ENCODE measurements at regions not wholly inside any gene's neighbourhood (a gene's known extent, or its start where the extent isn't known, plus 50 kb on each side); places are given as distances from the start of the nearest gene placed in this dataset.

DNA sequence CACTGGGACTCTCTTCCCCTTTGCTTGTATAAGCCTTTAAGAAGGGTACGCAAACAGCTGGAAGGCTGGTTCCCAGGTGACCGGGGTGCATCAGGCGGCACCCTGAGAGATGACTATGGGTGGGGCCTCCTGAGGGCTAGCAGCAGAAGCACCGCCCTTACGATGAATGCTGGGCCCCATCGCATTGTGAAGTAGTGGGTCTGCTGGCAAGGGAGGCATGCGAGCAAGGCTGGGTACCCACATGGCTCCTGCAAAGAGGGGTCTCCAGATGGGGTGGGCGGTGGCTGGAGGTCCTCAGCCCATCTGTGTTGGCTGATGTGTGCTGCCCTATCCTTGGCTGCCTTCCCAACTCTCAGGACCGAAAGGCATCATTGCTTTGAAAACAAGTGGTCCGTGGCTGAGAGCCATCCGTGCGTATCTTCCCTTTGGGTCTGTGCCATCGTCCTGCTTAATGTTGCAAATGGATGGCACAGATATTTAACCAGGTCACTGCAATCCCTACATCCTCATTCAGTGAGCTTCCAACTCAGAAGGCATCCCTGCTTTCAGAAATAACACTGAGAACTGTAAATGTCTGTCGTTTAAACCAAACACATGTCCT is 83.5 kb upstream of the GPC1 start:
- no peak for TF ChIP-seq POLR2A (IDR thresholded peaks at IDR 0.05)
- TF ChIP-seq, protein P1, sequence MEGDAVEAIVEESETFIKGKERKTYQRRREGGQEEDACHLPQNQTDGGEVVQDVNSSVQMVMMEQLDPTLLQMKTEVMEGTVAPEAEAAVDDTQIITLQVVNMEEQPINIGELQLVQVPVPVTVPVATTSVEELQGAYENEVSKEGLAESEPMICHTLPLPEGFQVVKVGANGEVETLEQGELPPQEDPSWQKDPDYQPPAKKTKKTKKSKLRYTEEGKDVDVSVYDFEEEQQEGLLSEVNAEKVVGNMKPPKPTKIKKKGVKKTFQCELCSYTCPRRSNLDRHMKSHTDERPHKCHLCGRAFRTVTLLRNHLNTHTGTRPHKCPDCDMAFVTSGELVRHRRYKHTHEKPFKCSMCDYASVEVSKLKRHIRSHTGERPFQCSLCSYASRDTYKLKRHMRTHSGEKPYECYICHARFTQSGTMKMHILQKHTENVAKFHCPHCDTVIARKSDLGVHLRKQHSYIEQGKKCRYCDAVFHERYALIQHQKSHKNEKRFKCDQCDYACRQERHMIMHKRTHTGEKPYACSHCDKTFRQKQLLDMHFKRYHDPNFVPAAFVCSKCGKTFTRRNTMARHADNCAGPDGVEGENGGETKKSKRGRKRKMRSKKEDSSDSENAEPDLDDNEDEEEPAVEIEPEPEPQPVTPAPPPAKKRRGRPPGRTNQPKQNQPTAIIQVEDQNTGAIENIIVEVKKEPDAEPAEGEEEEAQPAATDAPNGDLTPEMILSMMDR (IDR thresholded peaks at IDR 0.05): no peak
